K562 (cell line): ENCODE measurements at regions not wholly inside any gene's neighbourhood (a gene's known extent, or its start where the extent isn't known, plus 50 kb on each side); places are given as distances from the start of the nearest gene placed in this dataset.

Experiments used
- BACH1 ChIP-seq: fragments of 200-800 bp; sonication (Bioruptor generic); IDR thresholded peaks from 2 replicates; pipeline ENCODE4 v1.6.1; 2016; ENCODE audit warnings: missing genetic modification characterization, missing compliant biosample characterization
- CREM ChIP-seq: IDR thresholded peaks from 2 replicates; pipeline ENCODE4 v1.6.1; 2014; ENCODE audit warnings: antibody characterized with exemption, low read depth
- GTF2F1 ChIP-seq: IDR thresholded peaks from 2 replicates; pipeline ENCODE4 v1.6.1; 2011; ENCODE audit warnings: low read depth, low read length, improper control_type of control experiment
- MXI1 ChIP-seq: IDR thresholded peaks from 2 replicates; pipeline ENCODE4 v1.6.1; 2011; ENCODE audit warnings: low read depth, mild to moderate bottlenecking, improper control_type of control experiment, low read length
- SP1 ChIP-seq: sonication (generic); formaldehyde crosslinking; IDR thresholded peaks from 2 replicates; pipeline ENCODE4 v1.8.1; 2022; ENCODE audit warnings: mild to moderate bottlenecking, missing genetic modification reagents
- TF ChIP-seq, protein P1 (sequence below), 3 experiments: IDR thresholded peaks in 2 of 3; conservative IDR thresholded peaks in 1 of 3; 2 replicates each; pipeline ENCODE4 v1.5.1; 2011 to 2012; ENCODE audit warnings: low read length in 3 of 3, mild to moderate bottlenecking in 3 of 3, control low read depth in 2 of 3, improper control_type of control experiment in 1 of 3, inconsistent platforms in 1 of 3, low read depth in 1 of 3, mixed read lengths in 1 of 3, moderate library complexity in 1 of 3; ENCODE audit not compliant: insufficient read depth in 2 of 3

GRCh38 chr3:16084887-16085286 lies 89.6 kb upstream of the GALNT15 start:
- no peak for TF ChIP-seq MXI1
- TF ChIP-seq, protein P1, sequence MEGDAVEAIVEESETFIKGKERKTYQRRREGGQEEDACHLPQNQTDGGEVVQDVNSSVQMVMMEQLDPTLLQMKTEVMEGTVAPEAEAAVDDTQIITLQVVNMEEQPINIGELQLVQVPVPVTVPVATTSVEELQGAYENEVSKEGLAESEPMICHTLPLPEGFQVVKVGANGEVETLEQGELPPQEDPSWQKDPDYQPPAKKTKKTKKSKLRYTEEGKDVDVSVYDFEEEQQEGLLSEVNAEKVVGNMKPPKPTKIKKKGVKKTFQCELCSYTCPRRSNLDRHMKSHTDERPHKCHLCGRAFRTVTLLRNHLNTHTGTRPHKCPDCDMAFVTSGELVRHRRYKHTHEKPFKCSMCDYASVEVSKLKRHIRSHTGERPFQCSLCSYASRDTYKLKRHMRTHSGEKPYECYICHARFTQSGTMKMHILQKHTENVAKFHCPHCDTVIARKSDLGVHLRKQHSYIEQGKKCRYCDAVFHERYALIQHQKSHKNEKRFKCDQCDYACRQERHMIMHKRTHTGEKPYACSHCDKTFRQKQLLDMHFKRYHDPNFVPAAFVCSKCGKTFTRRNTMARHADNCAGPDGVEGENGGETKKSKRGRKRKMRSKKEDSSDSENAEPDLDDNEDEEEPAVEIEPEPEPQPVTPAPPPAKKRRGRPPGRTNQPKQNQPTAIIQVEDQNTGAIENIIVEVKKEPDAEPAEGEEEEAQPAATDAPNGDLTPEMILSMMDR (IDR thresholded peaks at IDR 0.05 in 2 of 3, conservative IDR thresholded peaks at IDR 0.05 in 1 of 3; ENCODE audit: insufficient read depth in 2 of 3, low read depth in 1 of 3, low read length in 3 of 3): no peak
- TF ChIP-seq BACH1 (tag): no peak
- TF ChIP-seq GTF2F1: no peak
- no peak for TF ChIP-seq CREM
- TF ChIP-seq SP1 (CRISPR knock-in tag): no peak
